GM12873 (cell line): ENCODE measurements at regions not wholly inside any gene's neighbourhood (a gene's known extent, or its start where the extent isn't known, plus 50 kb on each side); places are given as distances from the start of the nearest gene placed in this dataset.

Experiments used
- TF ChIP-seq, protein P1 (sequence below): IDR thresholded peaks from 2 replicates; pipeline ENCODE4 v1.5.1; 2012; ENCODE audit warnings: low read depth, mild to moderate bottlenecking, moderate library complexity, low read length, control low read depth; ENCODE audit not compliant: insufficient read depth; ENCODE audit errors: missing control alignments

DNA sequence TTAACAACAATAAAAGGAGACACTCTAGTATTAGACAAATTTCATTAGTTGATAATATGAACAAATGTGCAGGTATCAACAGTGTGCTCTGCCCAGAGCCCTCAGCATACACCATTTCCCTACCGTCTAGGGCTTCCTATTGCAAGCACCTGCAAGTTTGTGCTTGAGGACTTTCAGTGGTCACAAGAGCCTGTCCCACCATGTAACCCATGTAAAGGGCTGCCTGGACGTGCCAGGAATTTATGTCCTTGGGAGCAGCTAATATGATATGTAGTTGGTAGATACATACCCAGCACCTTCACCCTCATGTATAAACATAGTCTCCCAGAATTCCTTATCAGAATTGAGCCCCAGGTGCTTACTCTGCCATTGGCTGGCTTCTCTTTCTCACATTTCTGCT lies 128.0 kb downstream of the UFM1 start:
- TF ChIP-seq, protein P1, sequence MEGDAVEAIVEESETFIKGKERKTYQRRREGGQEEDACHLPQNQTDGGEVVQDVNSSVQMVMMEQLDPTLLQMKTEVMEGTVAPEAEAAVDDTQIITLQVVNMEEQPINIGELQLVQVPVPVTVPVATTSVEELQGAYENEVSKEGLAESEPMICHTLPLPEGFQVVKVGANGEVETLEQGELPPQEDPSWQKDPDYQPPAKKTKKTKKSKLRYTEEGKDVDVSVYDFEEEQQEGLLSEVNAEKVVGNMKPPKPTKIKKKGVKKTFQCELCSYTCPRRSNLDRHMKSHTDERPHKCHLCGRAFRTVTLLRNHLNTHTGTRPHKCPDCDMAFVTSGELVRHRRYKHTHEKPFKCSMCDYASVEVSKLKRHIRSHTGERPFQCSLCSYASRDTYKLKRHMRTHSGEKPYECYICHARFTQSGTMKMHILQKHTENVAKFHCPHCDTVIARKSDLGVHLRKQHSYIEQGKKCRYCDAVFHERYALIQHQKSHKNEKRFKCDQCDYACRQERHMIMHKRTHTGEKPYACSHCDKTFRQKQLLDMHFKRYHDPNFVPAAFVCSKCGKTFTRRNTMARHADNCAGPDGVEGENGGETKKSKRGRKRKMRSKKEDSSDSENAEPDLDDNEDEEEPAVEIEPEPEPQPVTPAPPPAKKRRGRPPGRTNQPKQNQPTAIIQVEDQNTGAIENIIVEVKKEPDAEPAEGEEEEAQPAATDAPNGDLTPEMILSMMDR = no peak

DNA sequence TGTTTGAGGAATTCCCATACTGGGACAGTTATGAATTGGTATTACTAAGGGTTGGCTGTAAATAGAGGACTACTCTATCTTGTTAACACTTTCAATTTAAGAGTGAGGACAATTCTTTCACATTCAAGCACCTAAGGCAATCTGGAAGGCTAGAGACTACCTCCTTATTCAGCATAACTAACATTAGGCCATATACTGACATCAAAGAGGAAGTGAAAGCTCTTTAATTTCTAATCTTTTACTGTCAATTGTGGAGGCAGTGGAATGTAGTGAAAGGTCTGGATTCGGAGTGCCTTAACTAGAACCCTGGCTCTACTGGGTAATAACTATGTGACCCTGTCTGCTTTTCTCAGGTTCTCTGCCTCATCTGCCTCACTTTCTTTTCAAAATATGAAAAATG lies 134.0 kb downstream of the UFM1 start:
- TF ChIP-seq, protein P1 = no peak

DNA sequence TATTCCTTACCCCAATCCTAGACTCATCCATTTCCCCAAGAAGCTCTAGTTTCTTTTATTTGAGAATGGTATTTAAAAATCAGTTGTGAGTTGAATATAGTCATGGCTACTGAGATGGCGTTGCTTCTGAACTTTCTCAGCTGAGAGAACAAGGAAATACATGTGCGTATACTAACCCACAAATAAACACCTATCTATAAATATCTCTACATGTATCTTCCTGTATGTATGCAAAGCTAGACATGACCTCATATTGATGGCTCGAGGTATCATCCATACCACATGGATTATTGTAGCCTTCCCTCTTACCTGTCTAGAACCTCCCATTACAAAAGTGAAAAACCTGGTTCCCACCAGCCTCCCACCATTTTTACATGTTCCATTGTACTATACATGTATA lies 141.0 kb downstream of the UFM1 start:
- TF ChIP-seq, protein P1 = no peak

DNA sequence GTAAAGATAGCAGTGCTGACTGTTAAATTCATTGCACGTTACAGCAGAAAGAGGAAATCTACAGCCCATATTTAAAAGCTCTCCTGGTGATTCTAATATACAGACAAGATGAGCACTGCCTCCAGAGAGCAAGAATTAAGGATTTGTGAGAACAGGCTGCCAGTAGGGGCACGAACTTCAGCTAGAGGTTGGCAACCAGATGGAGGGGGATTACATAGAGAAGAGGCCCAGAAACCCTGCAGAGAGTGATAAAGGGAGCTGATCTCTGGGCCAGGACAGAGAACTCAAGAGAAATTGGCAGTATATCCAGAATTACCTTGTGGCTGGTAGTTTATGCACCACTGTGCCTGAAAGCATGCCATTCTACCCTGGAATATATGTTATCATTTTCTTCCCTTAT lies 144.8 kb downstream of the UFM1 start:
- TF ChIP-seq, protein P1 = no peak

DNA sequence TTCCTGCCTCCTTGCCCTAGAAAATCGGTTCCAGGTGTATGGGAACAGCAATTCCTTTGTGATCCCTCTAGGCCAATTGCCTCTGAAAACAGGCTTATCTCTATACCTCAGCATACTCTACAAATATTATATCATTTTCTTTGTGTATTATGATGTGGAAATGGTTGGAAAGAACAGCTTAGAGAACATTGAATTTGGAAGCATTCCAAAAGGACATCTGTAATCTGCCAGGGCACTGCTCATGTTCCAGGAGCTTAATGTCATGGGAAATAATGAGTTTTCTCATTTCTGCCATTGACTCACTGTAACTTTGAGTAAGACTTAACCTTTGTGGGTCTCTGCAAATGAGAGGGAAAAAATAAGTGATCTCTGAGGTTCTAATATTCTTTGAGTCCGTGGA lies 147.3 kb downstream of the UFM1 start:
- TF ChIP-seq, protein P1 = no peak

DNA sequence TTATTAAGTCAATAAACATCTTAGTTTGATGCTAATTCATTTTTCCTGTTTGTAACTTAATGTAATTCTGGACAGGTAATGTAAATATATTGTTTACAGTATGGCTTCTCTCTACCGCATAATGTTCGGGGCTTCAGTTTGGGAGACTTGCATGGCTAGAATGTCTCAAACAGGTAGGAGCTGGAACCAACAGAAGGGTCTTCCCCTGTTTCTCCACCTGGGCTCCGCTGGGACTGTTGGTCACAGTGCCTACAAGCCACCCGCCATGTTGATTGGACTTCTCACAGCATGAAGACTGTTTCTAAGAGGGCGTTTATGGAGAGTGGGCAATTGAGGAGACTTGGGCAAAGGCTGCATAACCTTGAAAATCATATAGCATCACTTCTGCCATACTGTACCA lies 148.6 kb downstream of the UFM1 start:
- TF ChIP-seq, protein P1 = no peak

DNA sequence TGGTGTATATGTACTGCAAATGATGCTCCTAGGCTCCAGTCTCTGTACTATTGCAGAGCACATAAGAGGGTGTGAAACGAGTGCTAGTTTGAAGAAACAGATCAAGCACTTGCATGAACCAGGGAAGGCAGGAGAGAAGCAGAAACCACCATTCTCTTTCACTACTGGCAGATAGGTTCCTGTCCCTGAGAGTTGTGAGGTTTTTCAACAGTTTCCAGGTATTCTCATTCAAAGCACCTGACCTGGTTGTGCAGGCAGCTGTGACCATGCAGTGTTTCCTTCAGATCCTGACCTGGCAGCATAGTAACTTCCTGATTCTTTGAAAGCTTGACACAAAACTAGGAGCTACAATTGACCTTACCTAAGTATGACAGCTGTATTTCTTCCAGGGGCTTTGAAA lies 164.9 kb downstream of the UFM1 start:
- TF ChIP-seq, protein P1 = no peak
